ENCODE measurements at regions not wholly inside any gene's neighbourhood (a gene's known extent, or its start where the extent isn't known, plus 50 kb on each side); places are given as distances from the start of the nearest gene placed in this dataset.

- no peak overlapping the region for H3K27ac Mint-ChIP-seq
- no peak overlapping the region for H3K9ac ChIP-seq (ENCODE audit: insufficient read depth, low read length, poor library complexity, severe bottlenecking)
- no peak overlapping the region for H3K4me3 Mint-ChIP-seq
- H3K36me3 ChIP-seq (replicated peaks in 1 of 2; ENCODE audit: control insufficient read depth in 1 of 2, insufficient read depth in 2 of 2, low read length in 2 of 2) = no peaks in the 10 kb centered on the region
- no peaks in the 10 kb centered on the region for H3K4me1 Mint-ChIP-seq
- intact Hi-C loops (cut with micrococcal nuclease) = no loop called here
- no peak for DNase-seq
- H4K20me1 ChIP-seq (ENCODE audit: insufficient read depth, low read length) = no peaks in the 10 kb centered on the region
- no peak overlapping the region for H3K4me2 ChIP-seq (replicated peaks; ENCODE audit: extremely low read depth, low read length, poor library complexity, severe bottlenecking)
- H3K36me3 Mint-ChIP-seq = no peaks in the 10 kb centered on the region
- H3K79me2 ChIP-seq (ENCODE audit: insufficient read depth, low read length) = no peaks in the 10 kb centered on the region
- no peak overlapping the region for H3K4me3 ChIP-seq (replicated peaks in 1 of 3; ENCODE audit: low read depth in 2 of 3, low read length in 3 of 3)
- H2AFZ ChIP-seq (ENCODE audit: insufficient read depth, low read depth, low read length, poor library complexity, severe bottlenecking) = no peak overlapping the region
- no peaks in the 10 kb centered on the region for H3K9me3 ChIP-seq (replicated peaks in 1 of 2; ENCODE audit: control insufficient read depth in 1 of 2, insufficient read depth in 1 of 2, low read length in 2 of 2)
- 33% methylated on average over 1 of the region's 1 CpG for WGBS (ENCODE audit: insufficient coverage)
- H3K27me3 ChIP-seq (ENCODE audit: control insufficient read depth in 2 of 2, insufficient read depth in 2 of 2, low read length in 2 of 2) = no peaks in the 10 kb centered on the region
- H3K27ac ChIP-seq (ENCODE audit: low read depth in 1 of 2, low read length in 2 of 2) = no peak overlapping the region
- H3K4me1 ChIP-seq (ENCODE audit: control insufficient read depth in 1 of 2, insufficient read depth in 2 of 2, low read length in 2 of 2) = no peaks in the 10 kb centered on the region
- H3K9me3 Mint-ChIP-seq = peaks cover 0 to 2% (median 0%) of the 10 kb centered on the region in 7 donors
- no peak for TF ChIP-seq CTCF (IDR thresholded peaks at IDR 0.05)
- no peaks in the 10 kb centered on the region for H3K27me3 Mint-ChIP-seq (ENCODE audit: low read depth in 3 of 3)
Observed at GRCh38 chr14:39851202-39851601, 419.0 kb upstream of the FBXO33 start.

- Histone ChIP-seq H3K27ac (ENCODE audit: low read depth in 1 of 2, low read length in 2 of 2) (no peak overlapping the region), H3K4me2 (replicated peaks; ENCODE audit: extremely low read depth, low read length, poor library complexity, severe bottlenecking) (no peak overlapping the region), H3K9me3 (replicated peaks in 1 of 2; ENCODE audit: control insufficient read depth in 1 of 2, insufficient read depth in 1 of 2, low read length in 2 of 2) (no peaks in the 10 kb centered on the region), H3K9ac (ENCODE audit: insufficient read depth, low read length, poor library complexity, severe bottlenecking) (no peak overlapping the region), H4K20me1 (ENCODE audit: insufficient read depth, low read length) (no peaks in the 10 kb centered on the region), H2AFZ (ENCODE audit: insufficient read depth, low read depth, low read length, poor library complexity, severe bottlenecking) (no peak overlapping the region), H3K4me3 (replicated peaks in 1 of 3; ENCODE audit: low read depth in 2 of 3, low read length in 3 of 3) (no peak overlapping the region), H3K36me3 (replicated peaks in 1 of 2; ENCODE audit: control insufficient read depth in 1 of 2, insufficient read depth in 2 of 2, low read length in 2 of 2) (no peaks in the 10 kb centered on the region), H3K79me2 (ENCODE audit: insufficient read depth, low read length) (no peaks in the 10 kb centered on the region), H3K27me3 (ENCODE audit: control insufficient read depth in 2 of 2, insufficient read depth in 2 of 2, low read length in 2 of 2) (no peaks in the 10 kb centered on the region), H3K4me1 (ENCODE audit: control insufficient read depth in 1 of 2, insufficient read depth in 2 of 2, low read length in 2 of 2) (no peaks in the 10 kb centered on the region)
- Mint-ChIP-seq H3K9me3 (peaks cover 0 to 3% (median 2%) of the 10 kb centered on the region in 7 donors), H3K36me3 (no peaks in the 10 kb centered on the region), H3K27me3 (ENCODE audit: low read depth in 3 of 3) (no peaks in the 10 kb centered on the region), H3K4me1 (no peaks in the 10 kb centered on the region), H3K27ac (no peak overlapping the region), H3K4me3 (no peak overlapping the region)
- DNase-seq = no peak
- WGBS (ENCODE audit: insufficient coverage) = no CpG with 5 or more reads among the region's 5 CpGs
- intact Hi-C loops (cut with micrococcal nuclease) = no loop called here
- no peak for TF ChIP-seq CTCF (IDR thresholded peaks at IDR 0.05)
Observed at GRCh38 chr14:39847852-39848251, 415.6 kb upstream of the FBXO33 start.
